Hepatocyte (in vitro differentiated cells): ENCODE measurements at regions not wholly inside any gene's neighbourhood (a gene's known extent, or its start where the extent isn't known, plus 50 kb on each side); places are given as distances from the start of the nearest gene placed in this dataset.

ENCODE experiments used
- CTCF ChIP-seq: fragments of 200-600 bp; sonication (generic); IDR thresholded peaks from 2 replicates; pipeline ENCODE4 v1.5.1; 2016; ENCODE audit warnings: antibody characterized with exemption, mild to moderate bottlenecking; ENCODE audit not compliant: poor library complexity
- EZH2 ChIP-seq: fragments of 200-600 bp; sonication (generic); IDR thresholded peaks from 2 replicates; pipeline ENCODE4 v1.6.1; 2016; ENCODE audit warnings: antibody characterized with exemption, mild to moderate bottlenecking, borderline replicate concordance
- EZH2phosphoT487 ChIP-seq: fragments of 200-600 bp; sonication (generic); IDR thresholded peaks from one replicate; pipeline ENCODE4 v1.6.1; 2018; ENCODE audit warnings: antibody characterized with exemption, mild to moderate bottlenecking, low read depth, moderate library complexity; ENCODE audit not compliant: unreplicated experiment, severe bottlenecking

GRCh38 chr12:84624601-84625000 is 288.0 kb downstream of the SLC6A15 start:
- no peak for TF ChIP-seq CTCF
- TF ChIP-seq EZH2phosphoT487 = no peak
- no peak for TF ChIP-seq EZH2
